ENCODE measurements at regions not wholly inside any gene's neighbourhood (a gene's known extent, or its start where the extent isn't known, plus 50 kb on each side); places are given as distances from the start of the nearest gene placed in this dataset.
A peak's percentile ranks its signal among the peaks of the same experiment; 100 is the strongest.
"Not testable (repeated sequence)": the region's sequence is repeated elsewhere in the genome, so short reads cannot be mapped to it uniquely, and the experiment has no call there.

GRCh38 chr17:30677550-30678249 lies 146.8 kb downstream of the CRLF3 start:
- WGBS, 4 donors = 80 to 86% (median 83%) methylated on average over 4 of the region's 4 CpGs
- Histone ChIP-seq H3K36me3 (no peaks in the 10 kb centered on the region), H3K4me1 (no peaks in the 10 kb centered on the region), H3K4me3 (no peak overlapping the region), H3K27ac (no peak overlapping the region), H3K27me3 (peaks cover 0 to 3% (median 0%) of the 10 kb centered on the region in 9 donors), H3K9me3 (peaks cover 0 to 20% (median 6%) of the 10 kb centered on the region in 12 donors)
- intact Hi-C loops (cut with DNase I) = no loop called here
- DNase-seq (no peak), ATAC-seq (no peak)
- TF ChIP-seq POLR2A (IDR thresholded peaks at IDR 0.05) = no peak
- TF ChIP-seq, protein P1, sequence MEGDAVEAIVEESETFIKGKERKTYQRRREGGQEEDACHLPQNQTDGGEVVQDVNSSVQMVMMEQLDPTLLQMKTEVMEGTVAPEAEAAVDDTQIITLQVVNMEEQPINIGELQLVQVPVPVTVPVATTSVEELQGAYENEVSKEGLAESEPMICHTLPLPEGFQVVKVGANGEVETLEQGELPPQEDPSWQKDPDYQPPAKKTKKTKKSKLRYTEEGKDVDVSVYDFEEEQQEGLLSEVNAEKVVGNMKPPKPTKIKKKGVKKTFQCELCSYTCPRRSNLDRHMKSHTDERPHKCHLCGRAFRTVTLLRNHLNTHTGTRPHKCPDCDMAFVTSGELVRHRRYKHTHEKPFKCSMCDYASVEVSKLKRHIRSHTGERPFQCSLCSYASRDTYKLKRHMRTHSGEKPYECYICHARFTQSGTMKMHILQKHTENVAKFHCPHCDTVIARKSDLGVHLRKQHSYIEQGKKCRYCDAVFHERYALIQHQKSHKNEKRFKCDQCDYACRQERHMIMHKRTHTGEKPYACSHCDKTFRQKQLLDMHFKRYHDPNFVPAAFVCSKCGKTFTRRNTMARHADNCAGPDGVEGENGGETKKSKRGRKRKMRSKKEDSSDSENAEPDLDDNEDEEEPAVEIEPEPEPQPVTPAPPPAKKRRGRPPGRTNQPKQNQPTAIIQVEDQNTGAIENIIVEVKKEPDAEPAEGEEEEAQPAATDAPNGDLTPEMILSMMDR (IDR thresholded peaks at IDR 0.05) = no peak

DNA sequence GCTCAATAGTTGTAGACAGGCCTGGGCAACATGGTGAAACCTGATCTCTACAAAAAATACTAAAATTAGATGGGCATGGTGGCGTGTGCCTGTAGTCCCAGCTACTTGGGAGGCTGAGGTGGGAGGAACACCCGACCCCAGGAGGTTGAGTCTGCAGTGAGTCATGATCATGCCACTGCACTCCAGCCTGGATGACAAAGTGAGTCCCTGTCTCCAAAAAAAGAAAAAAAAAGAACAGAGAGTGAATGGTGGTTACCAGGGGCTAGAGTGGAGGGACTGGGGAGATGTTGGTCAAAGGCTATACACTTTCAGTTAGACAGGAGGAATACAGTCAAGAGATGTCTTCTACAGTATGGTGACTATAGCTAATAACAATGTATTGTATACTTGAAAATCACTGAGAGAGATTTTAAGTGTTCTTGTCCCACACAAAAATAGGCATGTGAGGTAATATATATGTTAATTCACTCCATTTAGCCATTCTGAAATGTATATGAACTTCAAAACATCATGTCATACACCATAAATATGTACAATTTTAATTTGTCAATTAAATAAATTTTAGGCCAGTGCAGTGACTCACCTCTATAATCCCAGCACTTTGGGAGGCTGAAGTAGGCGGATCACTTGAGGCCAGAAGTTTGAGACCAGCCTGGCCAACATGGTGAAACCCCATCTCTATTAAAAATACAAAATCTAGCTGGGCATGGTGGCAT lies 148.6 kb downstream of the CRLF3 start:
- H3K9me3 ChIP-seq = peaks cover 0 to 20% (median 6%) of the 10 kb centered on the region in 12 donors
- 83 to 92% (median 90%) methylated on average over 3 of the region's 3 CpGs for WGBS, 4 donors
- H3K27me3 ChIP-seq; H3K4me1 ChIP-seq; H3K4me3 ChIP-seq; DNase-seq; intact Hi-C loops (cut with DNase I); H3K27ac ChIP-seq; H3K36me3 ChIP-seq; ATAC-seq: not testable (repeated sequence)

DNA sequence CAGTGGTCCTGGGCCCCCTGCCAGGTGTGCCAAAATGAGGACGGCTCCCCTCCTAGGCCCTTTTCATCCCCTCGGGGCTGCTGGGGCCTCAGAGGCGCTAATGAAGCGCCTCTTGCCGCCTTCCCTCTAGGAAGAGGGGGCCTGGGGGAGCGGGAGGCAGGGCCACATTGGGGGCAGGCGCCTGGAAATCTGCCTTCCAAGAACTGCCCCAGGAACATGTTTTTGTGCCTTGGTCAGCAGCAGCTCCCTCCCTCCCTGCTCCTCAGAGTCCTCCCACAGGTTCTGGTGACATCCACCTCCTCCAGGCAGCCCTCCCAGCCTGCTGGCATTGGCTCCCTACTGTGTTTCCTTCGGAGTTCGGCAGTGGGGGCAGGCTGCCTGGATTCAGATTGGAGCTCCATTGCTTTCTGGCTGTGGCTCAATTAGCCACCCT lies 155.3 kb downstream of the CRLF3 start:
- ATAC-seq; intact Hi-C loops (cut with DNase I); H3K27ac ChIP-seq: not testable (repeated sequence)

GRCh38 chr17:30668360-30669181 lies 155.9 kb downstream of the CRLF3 start:
- H3K27me3 ChIP-seq; H3K4me1 ChIP-seq; H3K36me3 ChIP-seq; H3K27ac ChIP-seq; H3K9me3 ChIP-seq; intact Hi-C loops (cut with DNase I): not testable (repeated sequence)
- peak overlapping the region in 2 of 12 donors; percentile 51 to 54 for H3K4me3 ChIP-seq
- peak in 3 of 4 donors; percentile 9 to 30 (median 27) for ATAC-seq
- DNase-seq = peak in 2 of 5 donors; percentile 21 to 23
- WGBS, 4 donors = 9 to 13% (median 12%) methylated on average over 5 to 13 of the region's 31 CpGs

More for the DNA sequence above, 155.3 kb downstream of the CRLF3 start:
- H3K4me3 ChIP-seq, DNase-seq, H3K27me3 ChIP-seq, H3K36me3 ChIP-seq, H3K4me1 ChIP-seq, H3K9me3 ChIP-seq: not testable (repeated sequence)
- WGBS, 4 donors = 31 to 54% (median 35%) methylated on average over 5 to 9 of the region's 9 CpGs

- H3K9me3 ChIP-seq; H3K27ac ChIP-seq; H3K4me1 ChIP-seq; intact Hi-C loops (cut with DNase I); H3K36me3 ChIP-seq; H3K27me3 ChIP-seq: not testable (repeated sequence)
- DNase-seq = peak in 4 of 5 donors; percentile 59 to 67 (median 65)
- peak overlapping the region in 11 of 12 donors; percentile 18 to 58 (median 51) for H3K4me3 ChIP-seq
- 0 to 1% (median 0%) methylated on average over 4 to 28 of the region's 37 CpGs for WGBS, 4 donors
- peak in 3 of 4 donors; percentile 79 to 94 (median 92) for ATAC-seq
Observed at GRCh38 chr17:30667657-30668359, 156.7 kb downstream of the CRLF3 start.

GRCh38 chr17:30666838-30667656 lies 157.4 kb downstream of the CRLF3 start:
- intact Hi-C loops (cut with DNase I); H3K27ac ChIP-seq: not testable (repeated sequence)
- ATAC-seq = peak in 2 of 4 donors; percentile 11 to 21

GRCh38 chr17:30663727-30664455 lies 160.6 kb downstream of the CRLF3 start:
- H3K4me3 ChIP-seq; DNase-seq; H3K36me3 ChIP-seq; intact Hi-C loops (cut with DNase I); H3K4me1 ChIP-seq; ATAC-seq; H3K27ac ChIP-seq; H3K9me3 ChIP-seq; H3K27me3 ChIP-seq: not testable (repeated sequence)
- 19 to 25% (median 21%) methylated on average over 12 of the region's 12 CpGs for WGBS, 4 donors

More at GRCh38 chr17:30666838-30667656, 157.4 kb downstream of the CRLF3 start:
- H3K4me3 ChIP-seq = peak overlapping the region in 11 of 12 donors; percentile 18 to 58 (median 51)
- H3K9me3 ChIP-seq, H3K27me3 ChIP-seq, H3K4me1 ChIP-seq, DNase-seq, H3K36me3 ChIP-seq: not testable (repeated sequence)
- 31 to 48% (median 35%) methylated on average over 16 to 19 of the region's 23 CpGs for WGBS, 4 donors

DNA sequence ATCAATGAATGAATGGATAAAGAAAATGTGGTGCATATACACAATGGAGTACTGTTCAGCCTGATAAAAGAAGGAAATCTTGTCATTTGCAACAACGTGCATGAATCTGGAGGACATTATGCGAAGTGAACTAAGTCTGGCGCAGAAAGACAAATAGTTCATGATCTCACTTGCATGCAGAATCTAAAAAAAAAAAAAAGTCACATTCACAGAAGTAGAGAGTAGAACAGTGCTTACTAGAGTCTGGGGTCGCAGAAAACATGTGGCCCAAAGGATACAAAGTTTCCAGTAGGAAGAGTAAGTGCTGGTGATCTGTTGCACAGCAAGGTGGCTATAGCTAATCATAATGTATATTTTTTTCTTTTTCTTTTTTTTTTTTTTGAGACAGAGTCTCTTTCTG lies 167.3 kb downstream of the CRLF3 start:
- ATAC-seq; H3K4me1 ChIP-seq; intact Hi-C loops (cut with DNase I); H3K27ac ChIP-seq; H3K4me3 ChIP-seq; DNase-seq; H3K9me3 ChIP-seq; H3K36me3 ChIP-seq; H3K27me3 ChIP-seq: not testable (repeated sequence)
- WGBS, 4 donors = 72 to 93% (median 82%) methylated on average over 3 to 4 of the region's 4 CpGs
